OCI-LY1 (cell line): ENCODE measurements at regions not wholly inside any gene's neighbourhood (a gene's known extent, or its start where the extent isn't known, plus 50 kb on each side); places are given as distances from the start of the nearest gene placed in this dataset.
"Not testable (repeated sequence)": the region's sequence is repeated elsewhere in the genome, so short reads cannot be mapped to it uniquely, and the experiment has no call there.

Source experiments
- H2AFZ ChIP-seq: fragments of 200-600 bp; sonication (generic), shearing (Covaris generic); 2 replicates; pipeline ENCODE4 v1.6.0; 2014; ENCODE audit warnings: antibody characterized with exemption, mild to moderate bottlenecking, low read length
- H3F3A ChIP-seq: fragments of 200-600 bp; sonication (generic), shearing (Covaris generic); 2 replicates; pipeline ENCODE4 v1.6.0; 2014; ENCODE audit warnings: mild to moderate bottlenecking, antibody characterized with exemption, low read length, moderate library complexity; ENCODE audit not compliant: insufficient read depth
- H3K27ac ChIP-seq: fragments of 200-600 bp; sonication (generic); 2 replicates; pipeline ENCODE4 v1.5.1; 2014; ENCODE audit warnings: low read length, mixed run types, mild to moderate bottlenecking, low read depth; ENCODE audit not compliant: poor library complexity, severe bottlenecking
- H3K27me3 ChIP-seq: fragments of 200-600 bp; sonication (generic); 2 replicates; pipeline ENCODE4 v1.6.0; 2014; ENCODE audit warnings: antibody characterized with exemption, mild to moderate bottlenecking, low read length, moderate library complexity; ENCODE audit not compliant: insufficient read depth
- H3K36me3 ChIP-seq: fragments of 200-600 bp; sonication (generic); 2 replicates; pipeline ENCODE4 v1.6.1; 2014; ENCODE audit warnings: mild to moderate bottlenecking, antibody characterized with exemption, low read length, moderate library complexity, mixed read lengths; ENCODE audit not compliant: insufficient read depth
- H3K4me1 ChIP-seq: fragments of 200-600 bp; sonication (generic); 2 replicates; pipeline ENCODE4 v1.5.1; 2014; ENCODE audit warnings: mild to moderate bottlenecking, low read length, moderate library complexity; ENCODE audit not compliant: insufficient read depth, severe bottlenecking
- H3K4me2 ChIP-seq: fragments of 200-600 bp; sonication (generic), shearing (Covaris generic); 2 replicates; pipeline ENCODE4 v1.6.1; 2014; ENCODE audit warnings: low read length
- H3K4me3 ChIP-seq: fragments of 200-600 bp; sonication (generic); 2 replicates; pipeline ENCODE4 v1.5.1; 2014; ENCODE audit warnings: low read length, low read depth, mild to moderate bottlenecking, mixed read lengths; ENCODE audit not compliant: poor library complexity, severe bottlenecking
- H3K79me2 ChIP-seq: fragments of 200-600 bp; shearing (Covaris generic); 2 replicates; pipeline ENCODE4 v1.6.1; 2016; ENCODE audit warnings: mixed run types, low read length, mixed read lengths; ENCODE audit not compliant: insufficient read depth
- H3K9ac ChIP-seq: fragments of 200-600 bp; sonication (generic), shearing (Covaris generic); 2 replicates; pipeline ENCODE4 v1.6.1; 2014; ENCODE audit warnings: mild to moderate bottlenecking, low read length, mixed read lengths
- H3K9me2 ChIP-seq: fragments of 200-600 bp; sonication (generic), shearing (Covaris generic); 2 replicates; pipeline ENCODE4 v1.6.1; 2014; ENCODE audit warnings: low read depth, mild to moderate bottlenecking, low read length, mixed read lengths
- H3K9me3 ChIP-seq: fragments of 200-600 bp; shearing (Covaris generic); 2 replicates; pipeline ENCODE4 v1.6.1; 2014; ENCODE audit warnings: low read length, mixed read lengths
- H4K20me1 ChIP-seq: fragments of 200-600 bp; sonication (generic), shearing (Covaris generic); 2 replicates; pipeline ENCODE4 v1.6.0; 2016; ENCODE audit warnings: mild to moderate bottlenecking, low read length; ENCODE audit not compliant: insufficient read depth
- CTCF ChIP-seq: fragments of 200-600 bp; sonication (generic), shearing (Covaris generic); IDR thresholded peaks from 2 replicates; pipeline ENCODE4 v1.5.1; 2017; ENCODE audit warnings: mild to moderate bottlenecking, antibody characterized with exemption, low read length, moderate library complexity, mixed read lengths
- EZH2 ChIP-seq: fragments of 200-600 bp; sonication (generic), shearing (Covaris generic); IDR thresholded peaks from 2 replicates; pipeline ENCODE4 v1.8.0; 2017; ENCODE audit warnings: borderline replicate concordance, mixed run types, mild to moderate bottlenecking, antibody characterized with exemption, low read length, moderate library complexity, mixed read lengths

- H3K9me3 ChIP-seq = no peaks in the 10 kb centered on the region
- TF ChIP-seq CTCF = no peak
- no peak for TF ChIP-seq EZH2
- H2AFZ ChIP-seq = no peak overlapping the region
Observed at GRCh38 chr11:92087725-92088537, 136.7 kb upstream of the FAT3 start.

GRCh38 chr11:92083123-92083522 is 141.5 kb upstream of the FAT3 start:
- no peak overlapping the region for H3K9ac ChIP-seq
- no peaks in the 10 kb centered on the region for H3F3A ChIP-seq
- H3K79me2 ChIP-seq = no peaks in the 10 kb centered on the region
- H3K36me3 ChIP-seq = no peaks in the 10 kb centered on the region
- TF ChIP-seq EZH2 (no peak), CTCF (no peak)
- H3K9me2 ChIP-seq = no peaks in the 10 kb centered on the region
- H4K20me1 ChIP-seq = no peaks in the 10 kb centered on the region
- H3K27ac ChIP-seq = no peak overlapping the region
- H3K4me1 ChIP-seq = no peaks in the 10 kb centered on the region
- H3K27me3 ChIP-seq = no peaks in the 10 kb centered on the region
- H3K9me3 ChIP-seq = no peaks in the 10 kb centered on the region
- no peak overlapping the region for H3K4me2 ChIP-seq
- no peak overlapping the region for H2AFZ ChIP-seq
- no peak overlapping the region for H3K4me3 ChIP-seq

More at GRCh38 chr11:92087725-92088537, 136.7 kb upstream of the FAT3 start:
- H3K9ac ChIP-seq = no peak overlapping the region
- H4K20me1 ChIP-seq = no peaks in the 10 kb centered on the region
- no peaks in the 10 kb centered on the region for H3K9me2 ChIP-seq
- H3K4me2 ChIP-seq = no peak overlapping the region
- H3K36me3 ChIP-seq = no peaks in the 10 kb centered on the region
- no peaks in the 10 kb centered on the region for H3K27me3 ChIP-seq
- H3K79me2 ChIP-seq = no peaks in the 10 kb centered on the region
- H3K4me1 ChIP-seq = no peaks in the 10 kb centered on the region
- H3K4me3 ChIP-seq = no peak overlapping the region
- no peaks in the 10 kb centered on the region for H3F3A ChIP-seq
- no peak overlapping the region for H3K27ac ChIP-seq

GRCh38 chr11:92082652-92083051 is 142.0 kb upstream of the FAT3 start:
- Histone ChIP-seq H3K36me3 (no peaks in the 10 kb centered on the region), H3K9ac (no peak overlapping the region), H3K9me3 (no peaks in the 10 kb centered on the region), H4K20me1 (no peaks in the 10 kb centered on the region), H3K4me1 (no peaks in the 10 kb centered on the region), H3K4me2 (no peak overlapping the region), H3K9me2 (no peaks in the 10 kb centered on the region), H3K4me3 (no peak overlapping the region), H3K27me3 (no peaks in the 10 kb centered on the region), H3F3A (no peaks in the 10 kb centered on the region), H2AFZ (no peak overlapping the region), H3K27ac (no peak overlapping the region), H3K79me2 (no peaks in the 10 kb centered on the region)
- TF ChIP-seq CTCF = no peak
- TF ChIP-seq EZH2 = no peak

GRCh38 chr11:92074498-92074897 is 150.1 kb upstream of the FAT3 start:
- H3K4me2 ChIP-seq, H3K9me3 ChIP-seq, H3K27me3 ChIP-seq, H3K27ac ChIP-seq, H3K36me3 ChIP-seq, H3K4me3 ChIP-seq, H3K4me1 ChIP-seq, H3K79me2 ChIP-seq, H4K20me1 ChIP-seq, H3K9me2 ChIP-seq, H3K9ac ChIP-seq, H2AFZ ChIP-seq, H3F3A ChIP-seq: not testable (repeated sequence)
